Type B pancreatic cell (in vitro differentiated cells): ENCODE measurements at regions not wholly inside any gene's neighbourhood (a gene's known extent, or its start where the extent isn't known, plus 50 kb on each side); places are given as distances from the start of the nearest gene placed in this dataset.

Experiments
- DNase-seq: peaks from one replicate; pipeline ENCODE4 v3.0.0; 2021; ENCODE audit warnings: mixed read lengths; ENCODE audit not compliant: unreplicated experiment; ENCODE audit errors: extremely low spot score
- H3K27ac Mint-ChIP-seq: 2 replicates; pipeline ENCODE4 v1.8.0; 2021; ENCODE audit warnings: mild to moderate bottlenecking, mixed read lengths
- H3K27me3 Mint-ChIP-seq: 2 replicates; pipeline ENCODE4 v1.8.0; 2021; ENCODE audit warnings: mixed read lengths
- H3K36me3 Mint-ChIP-seq: 2 replicates; pipeline ENCODE4 v1.8.0; 2021; ENCODE audit warnings: mixed read lengths
- H3K4me1 Mint-ChIP-seq: one replicate; pipeline ENCODE4 v1.8.0; 2021; ENCODE audit warnings: mixed read lengths; ENCODE audit not compliant: unreplicated experiment
- H3K4me3 Mint-ChIP-seq: 2 replicates; pipeline ENCODE4 v1.8.0; 2021; ENCODE audit warnings: mild to moderate bottlenecking, mixed read lengths
- H3K9me3 Mint-ChIP-seq: 2 replicates; pipeline ENCODE4 v1.8.0; 2021; ENCODE audit warnings: mixed read lengths
- CTCF ChIP-seq: fragments of 200-600 bp; sonication (generic); conservative IDR thresholded peaks from 2 replicates; pipeline ENCODE4 v1.5.0; 2021; ENCODE audit warnings: antibody characterized with exemption, mild to moderate bottlenecking

DNA sequence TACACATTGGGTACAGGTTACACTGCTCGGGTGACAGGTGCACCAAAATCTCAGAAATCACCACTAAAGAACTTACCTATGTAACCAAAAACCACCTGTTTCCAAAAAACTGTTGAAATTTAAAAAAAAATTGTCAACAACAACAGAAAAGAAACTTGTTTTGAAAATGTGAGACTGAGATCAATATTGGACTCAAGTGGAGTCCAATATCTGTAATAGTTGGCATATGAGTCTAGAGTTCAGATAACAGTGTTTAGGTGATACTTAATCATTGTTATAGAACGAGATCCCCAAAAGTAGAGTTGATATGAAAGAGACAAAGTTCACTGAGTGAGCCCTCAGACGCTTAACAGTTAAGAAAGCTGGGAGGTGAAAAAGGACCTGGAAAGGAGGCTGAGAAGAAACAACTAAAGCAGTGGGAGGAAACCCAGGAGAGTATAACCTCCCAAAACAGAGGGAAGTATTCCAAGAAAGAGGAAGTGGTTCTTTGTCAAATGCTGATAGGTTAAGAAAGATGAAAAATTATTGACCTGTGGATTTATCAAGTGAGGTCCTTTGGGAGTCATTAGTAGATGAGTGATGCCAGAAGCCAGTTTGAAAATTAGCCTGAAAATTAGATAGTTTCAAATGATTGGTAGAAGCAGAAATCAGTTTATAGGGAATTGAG is 388.6 kb upstream of the DPH6 start:
- TF ChIP-seq CTCF = no peak
- Mint-ChIP-seq H3K27me3 (no peaks in the 10 kb centered on the region), H3K36me3 (no peaks in the 10 kb centered on the region), H3K4me1 (peaks cover 5% of the 10 kb centered on the region), H3K4me3 (no peak overlapping the region), H3K9me3 (no peaks in the 10 kb centered on the region), H3K27ac (no peak overlapping the region)
- DNase-seq = no peak

DNA sequence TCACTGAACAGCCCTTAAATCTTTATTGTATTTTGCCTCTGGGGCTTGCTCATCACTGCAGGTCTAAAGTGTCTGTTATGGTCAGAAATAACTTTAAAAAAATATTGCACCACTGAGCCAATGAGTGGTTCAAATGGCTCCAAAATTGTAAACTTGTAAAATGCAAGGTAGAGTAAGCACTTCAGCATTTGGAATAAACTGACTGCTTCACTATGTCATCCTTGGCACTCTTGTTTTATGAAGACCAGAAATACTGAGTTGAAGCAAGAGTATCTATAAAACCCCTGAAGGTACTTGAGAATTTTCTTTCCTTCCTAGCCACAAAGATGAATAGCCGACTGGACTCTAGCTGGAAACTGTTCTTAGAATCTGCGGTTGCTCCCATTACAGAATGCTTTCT is 390.3 kb upstream of the DPH6 start:
- Mint-ChIP-seq H3K4me1 (peaks cover 5% of the 10 kb centered on the region), H3K27me3 (no peaks in the 10 kb centered on the region)

DNA sequence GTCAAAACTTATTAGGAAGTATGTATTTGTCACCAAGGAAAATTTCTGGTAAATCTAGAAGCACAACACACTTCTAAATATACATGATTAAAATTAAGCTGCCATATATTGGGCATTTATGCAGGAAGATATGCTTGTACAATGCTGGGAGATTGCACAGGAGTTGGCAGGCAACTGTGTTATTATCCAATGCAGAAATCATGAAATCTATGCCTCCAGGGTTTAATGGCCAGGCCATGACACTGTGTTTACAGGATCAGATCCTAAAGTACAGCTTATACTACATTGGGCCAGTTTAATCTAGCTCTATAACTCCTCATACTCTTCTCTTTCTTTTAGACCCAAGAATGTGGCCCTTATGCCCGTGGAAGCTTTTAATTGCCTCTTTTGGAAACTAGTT is 391.4 kb upstream of the DPH6 start:
- no peak for DNase-seq
- Mint-ChIP-seq H3K9me3 (no peaks in the 10 kb centered on the region), H3K4me3 (no peak overlapping the region), H3K36me3 (no peaks in the 10 kb centered on the region), H3K4me1 (no peaks in the 10 kb centered on the region), H3K27me3 (no peaks in the 10 kb centered on the region), H3K27ac (no peak overlapping the region)
- no peak for TF ChIP-seq CTCF

More for the DNA sequence above, 390.3 kb upstream of the DPH6 start:
- H3K9me3 Mint-ChIP-seq = no peaks in the 10 kb centered on the region
- no peak for DNase-seq
- H3K27ac Mint-ChIP-seq = no peak overlapping the region
- H3K36me3 Mint-ChIP-seq = no peaks in the 10 kb centered on the region
- H3K4me3 Mint-ChIP-seq = no peak overlapping the region
- TF ChIP-seq CTCF = no peak

GRCh38 chr15:35944945-35945585 is 399.1 kb upstream of the DPH6 start:
- H3K27ac Mint-ChIP-seq = peak overlapping the region; percentile 13
- TF ChIP-seq CTCF = no peak
- no peaks in the 10 kb centered on the region for H3K36me3 Mint-ChIP-seq
- no peak overlapping the region for H3K4me3 Mint-ChIP-seq
- no peaks in the 10 kb centered on the region for H3K9me3 Mint-ChIP-seq
- H3K4me1 Mint-ChIP-seq = peaks cover 9% of the 10 kb centered on the region
- H3K27me3 Mint-ChIP-seq = peaks cover 1% of the 10 kb centered on the region
- no peak for DNase-seq

GRCh38 chr15:35953424-35953823 is 407.5 kb upstream of the DPH6 start:
- H3K27me3 Mint-ChIP-seq = peaks cover 4% of the 10 kb centered on the region
- no peaks in the 10 kb centered on the region for H3K9me3 Mint-ChIP-seq
- H3K36me3 Mint-ChIP-seq = no peaks in the 10 kb centered on the region
- no peak overlapping the region for H3K4me3 Mint-ChIP-seq
- no peak for TF ChIP-seq CTCF
- no peak for DNase-seq
- no peak overlapping the region for H3K27ac Mint-ChIP-seq
- H3K4me1 Mint-ChIP-seq = peaks cover 16% of the 10 kb centered on the region
